DOHH2 (cell line): ENCODE measurements at regions not wholly inside any gene's neighbourhood (a gene's known extent, or its start where the extent isn't known, plus 50 kb on each side); places are given as distances from the start of the nearest gene placed in this dataset.

Experiments used
- EZH2phosphoT487 ChIP-seq: fragments of 200-600 bp; sonication (generic); IDR thresholded peaks from 2 replicates; pipeline ENCODE4 v1.6.1; 2017; ENCODE audit warnings: borderline replicate concordance, mild to moderate bottlenecking, antibody characterized with exemption, low read length, moderate library complexity, mixed read lengths
- TF ChIP-seq, protein P1 (sequence below): fragments of 200-600 bp; sonication (generic); IDR thresholded peaks from one replicate; pipeline ENCODE4 v1.5.1; 2014; ENCODE audit warnings: antibody characterized with exemption, mild to moderate bottlenecking, low read depth, low read length; ENCODE audit not compliant: poor library complexity, severe bottlenecking

DNA sequence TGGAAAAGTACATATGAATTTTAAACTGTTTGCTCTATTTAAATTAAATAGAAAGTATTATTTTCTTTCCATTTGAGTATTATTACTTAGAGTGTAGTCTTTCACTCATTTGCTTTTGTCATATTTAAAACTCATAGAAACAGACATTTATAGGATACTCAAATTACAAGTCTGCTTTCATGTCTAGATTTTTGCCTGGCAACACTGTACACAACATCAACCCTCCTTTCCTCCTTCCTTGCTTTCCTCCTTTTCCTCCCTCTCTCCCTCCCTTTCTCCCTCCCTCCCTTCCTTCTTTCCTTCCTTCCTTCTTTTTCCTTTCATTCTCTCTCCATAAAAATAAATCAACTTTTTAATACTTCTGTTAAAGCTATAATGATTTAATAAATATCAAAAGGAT, 2361.2 kb downstream of the ARAP2 start:
- TF ChIP-seq, protein P1, sequence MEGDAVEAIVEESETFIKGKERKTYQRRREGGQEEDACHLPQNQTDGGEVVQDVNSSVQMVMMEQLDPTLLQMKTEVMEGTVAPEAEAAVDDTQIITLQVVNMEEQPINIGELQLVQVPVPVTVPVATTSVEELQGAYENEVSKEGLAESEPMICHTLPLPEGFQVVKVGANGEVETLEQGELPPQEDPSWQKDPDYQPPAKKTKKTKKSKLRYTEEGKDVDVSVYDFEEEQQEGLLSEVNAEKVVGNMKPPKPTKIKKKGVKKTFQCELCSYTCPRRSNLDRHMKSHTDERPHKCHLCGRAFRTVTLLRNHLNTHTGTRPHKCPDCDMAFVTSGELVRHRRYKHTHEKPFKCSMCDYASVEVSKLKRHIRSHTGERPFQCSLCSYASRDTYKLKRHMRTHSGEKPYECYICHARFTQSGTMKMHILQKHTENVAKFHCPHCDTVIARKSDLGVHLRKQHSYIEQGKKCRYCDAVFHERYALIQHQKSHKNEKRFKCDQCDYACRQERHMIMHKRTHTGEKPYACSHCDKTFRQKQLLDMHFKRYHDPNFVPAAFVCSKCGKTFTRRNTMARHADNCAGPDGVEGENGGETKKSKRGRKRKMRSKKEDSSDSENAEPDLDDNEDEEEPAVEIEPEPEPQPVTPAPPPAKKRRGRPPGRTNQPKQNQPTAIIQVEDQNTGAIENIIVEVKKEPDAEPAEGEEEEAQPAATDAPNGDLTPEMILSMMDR, result no peak
- no peak for TF ChIP-seq EZH2phosphoT487
